Activated CD4-positive, CD25-positive, alpha-beta regulatory T cell treated with anti-CD3 and anti-CD28 coated beads, Interleukin-2, amount 50 U/mL, for 16 hours (primary cell): ENCODE measurements at regions not wholly inside any gene's neighbourhood (a gene's known extent, or its start where the extent isn't known, plus 50 kb on each side); places are given as distances from the start of the nearest gene placed in this dataset.

ENCODE experiments used
- DNase-seq: peaks from one replicate; pipeline ENCODE4 v3.0.0-alpha.2; 2020; ENCODE audit warnings: low read depth, low spot score

DNA sequence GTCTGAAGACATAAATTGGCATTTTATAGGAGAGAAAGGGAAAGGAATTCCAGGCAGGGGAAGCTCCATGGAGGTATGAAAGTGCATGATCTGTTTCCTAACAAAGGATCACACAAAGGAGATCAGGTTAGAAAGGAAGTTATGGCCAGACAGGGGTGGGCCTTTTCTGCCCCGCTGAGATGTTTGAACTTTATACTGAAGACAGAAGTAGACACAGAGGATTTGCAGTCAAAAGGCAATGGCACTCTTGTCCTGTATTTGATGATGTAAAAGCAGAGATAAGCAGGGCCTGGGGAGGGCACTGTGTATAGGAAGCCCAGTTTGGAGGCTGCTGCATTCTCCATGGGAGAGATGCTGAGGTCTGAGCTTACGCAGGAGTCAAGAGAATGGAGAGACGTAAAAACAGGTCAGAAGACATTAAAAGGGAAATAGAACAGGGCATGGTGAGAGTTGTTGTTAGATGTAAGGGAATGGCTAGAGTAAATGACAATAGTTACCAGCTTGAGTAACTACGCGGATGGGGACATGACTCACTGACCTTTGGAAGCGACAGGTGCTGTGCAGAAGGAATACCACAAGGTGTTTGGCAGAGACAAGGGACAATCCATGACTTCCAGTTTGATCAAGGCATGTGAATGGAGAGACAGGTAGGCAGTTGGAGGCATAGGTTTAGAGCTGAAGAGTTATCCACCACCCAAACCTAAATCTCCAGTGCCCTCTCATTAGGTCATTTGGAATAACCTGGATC lies 190.6 kb upstream of the SASH1 start:
- no peak for DNase-seq

DNA sequence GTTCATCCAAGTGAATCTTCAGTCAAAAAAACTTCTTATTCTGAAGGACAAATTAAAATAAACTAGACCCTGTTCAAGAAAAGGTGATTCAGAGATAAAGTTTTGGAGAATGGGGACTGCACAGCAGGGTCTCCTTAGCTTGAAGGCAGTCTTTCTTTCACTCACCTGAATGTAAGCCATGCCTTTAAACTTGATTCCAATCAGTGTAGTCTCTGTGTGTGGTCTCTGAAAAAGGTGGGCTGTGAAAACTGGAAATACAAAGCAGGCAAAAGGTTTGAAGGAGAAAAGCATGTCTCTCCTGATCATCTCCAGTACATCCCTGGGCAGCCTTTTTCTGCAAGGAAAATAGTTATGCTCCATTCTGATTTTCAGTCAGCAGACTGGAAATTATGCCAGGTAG lies 188.0 kb upstream of the SASH1 start:
- no peak for DNase-seq

DNA sequence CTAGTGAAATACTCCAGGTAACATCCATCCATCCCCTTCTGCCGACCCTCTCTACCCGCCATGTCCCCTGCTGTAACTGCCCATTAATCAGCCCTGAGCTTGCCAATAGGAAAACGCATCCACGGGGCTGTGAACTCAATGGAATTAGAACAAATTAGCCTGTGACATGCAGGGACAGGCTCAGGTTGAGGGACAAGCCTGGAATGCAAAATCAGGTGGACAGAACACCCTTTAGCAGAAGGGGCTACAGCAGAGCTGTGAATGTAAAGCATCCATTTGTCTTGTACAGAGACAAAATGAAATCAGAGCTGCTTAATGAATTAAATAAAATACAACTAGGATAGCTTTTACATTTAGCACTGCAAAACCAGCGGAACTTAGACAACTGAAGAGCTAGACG lies 187.3 kb upstream of the SASH1 start:
- DNase-seq = no peak

DNA sequence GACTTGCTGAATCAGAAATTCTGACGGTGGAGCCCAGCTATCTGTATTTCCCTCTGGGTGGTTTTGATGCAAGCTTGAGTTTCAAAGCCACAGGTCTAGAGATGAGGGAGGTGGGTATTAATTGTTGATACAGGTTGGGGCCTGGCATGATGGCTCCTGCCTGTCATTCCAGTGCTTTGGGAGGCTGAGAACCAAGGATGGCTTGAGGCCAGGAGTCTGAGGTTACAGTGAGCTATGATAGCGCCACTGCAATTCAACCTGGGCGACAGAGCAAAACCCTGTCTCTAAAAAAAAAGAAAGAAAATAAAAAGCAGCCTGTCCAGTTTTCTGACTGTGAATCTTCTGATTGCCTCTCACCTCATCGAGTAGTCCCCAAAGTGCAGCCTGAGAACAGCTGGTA lies 184.8 kb upstream of the SASH1 start:
- DNase-seq = no peak

DNA sequence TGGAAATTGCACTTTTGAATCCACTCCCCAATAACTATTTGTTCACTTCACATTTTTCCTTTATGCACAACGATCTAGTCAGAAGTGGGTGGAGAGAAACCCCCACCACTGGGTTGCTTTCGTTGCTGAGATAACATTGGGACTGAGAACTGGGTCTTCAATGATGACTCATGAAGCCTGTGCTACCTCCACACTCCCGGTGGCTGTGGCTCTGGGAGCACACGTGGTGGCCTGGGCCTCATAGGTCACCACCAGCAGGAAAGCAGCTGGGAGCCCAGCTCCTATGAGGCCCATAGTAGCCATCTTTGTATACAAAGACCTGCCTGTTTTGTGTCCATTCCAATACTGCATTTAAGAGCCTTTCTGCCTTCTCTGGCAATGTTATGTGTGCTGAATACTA lies 178.0 kb upstream of the SASH1 start:
- no peak for DNase-seq

DNA sequence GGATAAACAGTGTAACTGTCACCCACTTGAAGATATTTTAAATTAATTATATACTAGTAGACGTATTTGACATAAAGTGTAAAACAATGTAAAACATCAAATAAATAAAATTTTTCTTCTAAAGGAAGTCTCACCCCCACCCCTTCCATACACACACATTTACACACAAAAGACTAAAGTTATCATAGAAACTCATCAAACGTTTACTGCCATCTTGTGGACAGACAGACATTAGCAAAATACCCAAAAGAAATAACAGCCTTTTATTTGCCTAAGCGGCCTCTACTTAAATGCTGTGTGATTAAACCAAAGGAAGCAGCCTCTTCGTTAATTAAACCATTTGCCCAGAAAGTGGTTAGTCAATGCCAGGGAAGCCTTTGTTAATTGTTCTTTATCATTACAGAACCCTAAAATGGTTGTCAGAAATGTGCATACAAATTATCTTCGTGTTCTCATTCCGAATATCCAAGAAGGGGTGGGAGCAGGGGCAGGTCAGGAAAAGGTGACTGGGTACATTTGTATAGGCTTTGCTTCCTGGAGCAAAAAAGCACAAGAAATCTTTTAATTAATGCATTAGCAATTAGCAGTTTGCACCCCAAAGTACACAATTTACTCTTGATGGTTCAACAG lies 176.2 kb upstream of the SASH1 start:
- DNase-seq = no peak

DNA sequence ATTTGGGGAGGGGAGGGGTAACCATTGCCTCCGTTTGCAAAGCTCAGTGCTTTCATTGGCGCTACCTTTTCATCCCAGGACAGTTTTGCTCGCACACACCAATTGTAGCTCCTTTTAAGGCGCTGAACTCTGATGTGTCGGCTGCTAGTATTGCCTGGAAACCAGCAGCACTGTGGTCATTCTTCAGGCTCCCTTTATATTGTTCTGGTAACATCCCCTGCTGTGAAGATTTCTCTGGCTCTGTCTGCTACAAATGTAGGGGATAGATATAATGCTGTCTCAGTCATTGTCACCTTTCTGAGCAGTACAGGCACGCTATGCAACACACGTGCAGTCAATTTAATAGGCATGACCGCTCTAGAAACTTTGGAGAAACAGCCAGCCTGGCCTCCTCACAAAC lies 172.9 kb upstream of the SASH1 start:
- DNase-seq = no peak

DNA sequence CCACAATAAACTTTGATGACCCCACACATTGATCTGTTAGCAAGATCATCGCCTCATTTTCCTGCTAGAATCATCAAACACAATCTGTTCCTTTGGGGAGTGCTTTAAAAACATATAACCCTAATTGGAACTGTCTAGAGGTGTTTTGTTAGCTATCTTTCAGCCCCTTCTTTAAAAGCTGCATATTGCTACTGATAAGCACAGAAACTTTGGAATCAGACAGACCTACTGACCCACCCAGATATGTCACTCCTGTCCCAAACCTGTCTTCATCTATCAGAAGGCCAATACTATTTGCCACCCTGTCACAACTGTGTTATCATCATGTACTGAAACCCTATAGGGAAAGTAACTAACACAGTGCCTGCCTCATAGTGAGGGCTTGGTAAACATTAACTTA lies 172.4 kb upstream of the SASH1 start:
- DNase-seq = no peak

DNA sequence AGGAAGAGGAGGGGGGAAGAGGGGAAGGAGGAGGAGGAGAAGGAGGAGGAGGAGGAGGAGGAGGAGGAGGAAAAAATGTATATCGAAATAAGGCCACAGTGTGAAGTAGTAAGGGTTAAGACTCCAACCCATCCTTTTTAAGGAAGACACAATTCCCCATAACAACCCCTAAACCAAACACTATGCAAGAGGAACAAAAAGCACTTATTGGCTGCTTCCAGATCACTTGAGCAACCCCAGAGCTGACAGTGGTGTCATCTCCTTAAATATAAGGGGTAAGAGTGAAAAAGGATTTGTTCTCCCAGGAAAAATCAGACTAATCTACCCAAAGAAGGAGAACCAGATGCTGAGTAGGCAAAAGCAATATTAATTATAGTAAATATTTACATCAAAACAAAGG lies 169.1 kb upstream of the SASH1 start:
- DNase-seq = no peak

DNA sequence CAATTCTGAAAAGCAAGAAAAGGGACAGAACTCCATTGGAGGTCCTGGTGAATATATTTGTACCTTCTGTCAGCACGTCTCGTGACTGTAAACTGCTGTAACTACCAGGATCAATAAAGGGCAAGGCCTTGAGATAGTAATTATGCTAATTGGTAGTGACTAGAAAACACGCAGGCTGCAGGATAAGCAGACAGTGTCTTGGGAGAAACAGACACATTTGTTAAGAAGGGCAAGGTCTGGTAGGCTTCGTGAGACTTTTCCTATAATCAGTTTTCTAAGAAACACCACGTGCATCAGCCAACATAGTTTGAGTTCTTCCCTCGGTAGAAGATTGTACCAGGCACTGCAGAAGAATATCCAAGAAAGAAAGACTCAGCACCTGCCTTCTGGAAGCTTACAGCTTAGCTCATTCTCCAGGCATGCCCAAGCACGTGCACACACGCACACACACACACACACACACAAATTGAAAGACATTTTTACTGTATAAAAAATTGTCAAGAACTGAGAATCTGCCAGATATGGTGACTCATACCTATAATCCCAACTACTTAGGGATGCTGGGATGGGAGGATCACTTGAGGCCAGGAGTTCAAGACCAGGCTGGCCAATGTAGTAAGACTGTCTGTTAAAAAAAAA lies 167.0 kb upstream of the SASH1 start:
- no peak for DNase-seq

DNA sequence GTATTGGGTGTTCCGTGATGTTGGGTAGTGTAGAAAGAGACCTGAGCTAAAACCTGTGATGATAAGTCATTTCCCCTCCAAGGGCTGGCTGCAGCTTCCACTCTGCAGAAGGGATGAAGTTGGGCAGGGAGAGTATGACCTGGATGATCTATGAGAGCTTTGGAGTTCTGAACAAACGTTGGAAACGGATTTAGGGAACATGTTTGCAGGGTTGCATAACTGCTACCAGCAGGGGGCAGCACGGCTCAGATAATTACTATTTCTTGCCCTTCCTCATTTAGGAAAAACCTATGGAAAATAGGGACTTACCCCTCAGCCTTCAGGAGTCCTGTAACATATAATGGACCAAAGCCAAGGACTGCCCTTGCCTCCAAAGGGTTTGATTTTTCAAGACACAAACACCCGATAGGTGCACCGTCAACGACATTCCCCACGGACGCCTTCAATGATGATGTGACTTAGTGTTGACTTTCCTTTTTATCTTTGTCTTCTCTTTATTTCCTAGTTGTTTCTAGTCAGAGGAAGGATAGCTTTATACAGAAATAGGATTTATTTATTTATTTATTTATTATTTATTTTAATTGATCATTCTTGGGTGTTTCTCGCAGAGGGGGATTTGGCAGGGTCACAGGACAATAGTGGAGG lies 164.9 kb upstream of the SASH1 start:
- DNase-seq = no peak

DNA sequence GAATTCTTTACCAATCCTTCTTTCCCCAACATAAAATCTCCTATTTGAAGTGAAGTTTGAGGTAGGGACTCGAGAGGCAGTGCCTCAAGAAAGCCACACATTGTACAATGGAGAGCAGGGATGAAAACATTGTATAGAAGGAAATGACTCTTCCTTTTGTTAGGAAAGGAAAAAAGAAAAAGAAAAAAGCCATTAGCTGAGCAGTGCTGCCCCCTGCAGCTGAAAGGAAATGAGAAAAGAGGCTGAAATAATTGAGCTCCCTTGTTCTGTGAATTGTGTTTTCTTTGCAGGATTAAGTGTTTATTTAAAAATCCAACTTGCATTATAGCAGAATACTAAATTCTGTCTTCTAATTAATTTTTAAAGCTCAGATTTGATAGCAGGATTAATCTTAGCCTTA lies 162.9 kb upstream of the SASH1 start:
- no peak for DNase-seq

DNA sequence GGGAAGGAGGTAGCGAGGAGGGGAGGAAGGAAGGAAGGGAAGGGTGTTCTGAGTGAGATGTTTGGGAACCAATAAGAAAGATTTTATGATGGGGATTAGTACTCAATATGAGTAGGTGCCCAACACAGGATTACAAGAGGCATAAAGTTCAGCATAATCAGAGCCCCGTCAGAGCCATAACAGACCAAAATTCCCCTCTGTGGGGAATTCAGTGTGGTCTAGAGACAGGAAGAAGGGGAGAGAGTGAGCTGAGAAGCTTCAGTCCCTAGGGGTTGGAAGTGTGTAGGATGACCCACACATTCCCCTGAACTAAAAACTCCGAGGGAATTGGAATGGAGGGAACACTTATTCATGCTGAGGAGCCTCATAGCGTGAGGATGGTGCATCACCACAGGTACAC lies 160.3 kb upstream of the SASH1 start:
- DNase-seq = no peak

DNA sequence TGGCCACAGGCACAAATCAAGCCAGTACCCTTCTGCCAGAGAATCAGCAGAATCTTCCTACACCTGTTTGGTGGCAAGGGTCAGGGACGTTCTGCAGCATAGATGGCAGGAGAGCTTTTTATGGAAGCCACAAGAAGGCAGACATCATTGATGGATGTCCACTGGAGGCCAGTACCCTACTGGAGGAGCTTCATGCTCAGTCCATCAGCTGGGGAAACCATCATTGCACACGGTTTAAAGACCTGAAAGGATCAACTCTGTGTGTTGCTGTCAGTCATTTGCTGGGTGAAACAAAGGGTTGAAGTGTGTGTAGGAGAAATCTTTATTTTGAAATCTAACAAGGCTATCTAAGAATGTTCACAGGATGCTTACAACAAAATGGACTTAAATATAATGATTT lies 158.9 kb upstream of the SASH1 start:
- no peak for DNase-seq

DNA sequence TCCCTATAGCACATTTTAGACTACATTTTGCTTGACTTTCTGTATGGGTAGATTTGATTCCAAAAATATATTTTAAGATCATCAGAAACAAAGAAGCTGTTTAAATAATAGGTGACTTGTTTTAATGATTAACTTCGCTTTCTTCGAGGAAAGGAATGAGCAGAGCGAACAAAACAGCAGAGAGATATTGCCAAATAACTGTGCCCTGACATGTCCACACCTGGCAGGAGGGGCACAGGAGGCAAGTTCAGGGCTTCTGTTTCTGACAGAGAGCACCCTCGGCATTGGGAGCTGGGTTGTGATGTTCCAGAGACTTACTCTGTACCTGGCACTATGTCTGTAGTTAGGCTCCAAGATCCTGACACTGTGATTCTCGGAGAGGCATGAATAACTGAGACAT lies 155.7 kb upstream of the SASH1 start:
- no peak for DNase-seq

DNA sequence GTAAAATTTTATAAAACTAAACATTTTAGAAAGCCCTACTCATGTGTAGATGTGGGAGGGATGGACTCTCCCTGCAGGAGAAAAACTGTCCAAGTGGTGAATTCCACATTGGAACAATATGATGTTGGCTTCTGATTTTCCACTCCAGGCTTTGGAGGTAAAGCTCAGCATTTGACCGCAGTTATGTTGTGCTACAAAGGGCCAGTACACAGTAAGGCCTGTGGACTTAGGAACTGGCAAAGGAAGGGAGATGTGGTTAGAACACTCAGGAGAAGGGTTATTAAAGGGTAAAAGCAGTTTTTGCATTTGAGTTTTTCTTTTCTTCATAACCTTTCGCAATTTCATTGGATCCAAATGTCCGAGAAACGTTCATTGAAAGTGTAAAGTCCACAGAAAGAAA lies 150.3 kb upstream of the SASH1 start:
- no peak for DNase-seq

DNA sequence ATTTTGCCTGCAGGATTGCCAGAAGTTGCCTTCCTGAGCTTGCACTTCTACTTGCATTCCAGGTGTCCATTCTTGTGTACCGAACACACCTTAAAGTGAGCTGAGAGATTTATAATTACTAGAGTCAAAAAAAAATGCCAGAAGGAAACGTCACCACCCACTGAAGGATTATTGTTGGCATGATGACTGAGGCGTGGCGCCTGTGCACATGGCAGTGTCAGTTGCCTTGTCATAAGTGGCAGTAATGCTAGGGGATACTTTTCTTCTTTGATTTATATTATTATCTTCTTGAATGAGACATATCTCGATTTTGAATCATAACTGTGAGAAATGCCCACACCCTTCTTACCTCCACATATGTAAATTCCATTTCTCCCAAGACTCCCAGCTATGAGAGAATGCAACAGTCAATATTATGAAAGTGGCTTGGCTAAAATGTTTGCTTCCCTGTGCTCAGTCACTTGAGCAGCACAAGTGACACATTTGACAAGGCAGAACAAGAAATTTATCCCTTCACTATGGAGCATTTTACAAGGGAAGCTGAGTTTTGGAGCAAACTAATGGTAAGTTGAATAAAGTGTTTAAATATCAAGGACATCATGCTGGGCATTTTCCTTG lies 149.5 kb upstream of the SASH1 start:
- no peak for DNase-seq

DNA sequence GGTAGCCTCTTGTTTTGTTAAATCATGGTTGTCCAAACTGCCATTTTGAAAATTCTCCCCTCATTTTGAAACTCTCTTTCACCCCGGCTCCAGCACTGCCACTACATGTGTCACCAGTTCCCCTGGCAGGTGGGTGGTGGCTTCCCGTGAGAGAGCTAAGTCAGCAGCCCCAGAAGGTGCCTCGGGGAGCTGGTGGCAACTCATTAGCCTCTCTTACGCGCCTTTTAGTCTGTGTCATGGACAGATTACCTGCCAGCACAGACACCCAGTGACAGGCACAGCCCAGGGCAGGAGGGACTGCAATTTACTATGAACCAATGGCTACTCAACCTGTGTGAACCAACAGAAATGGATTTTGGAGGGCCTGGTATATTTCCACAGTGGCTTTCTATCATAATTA lies 147.1 kb upstream of the SASH1 start:
- no peak for DNase-seq

DNA sequence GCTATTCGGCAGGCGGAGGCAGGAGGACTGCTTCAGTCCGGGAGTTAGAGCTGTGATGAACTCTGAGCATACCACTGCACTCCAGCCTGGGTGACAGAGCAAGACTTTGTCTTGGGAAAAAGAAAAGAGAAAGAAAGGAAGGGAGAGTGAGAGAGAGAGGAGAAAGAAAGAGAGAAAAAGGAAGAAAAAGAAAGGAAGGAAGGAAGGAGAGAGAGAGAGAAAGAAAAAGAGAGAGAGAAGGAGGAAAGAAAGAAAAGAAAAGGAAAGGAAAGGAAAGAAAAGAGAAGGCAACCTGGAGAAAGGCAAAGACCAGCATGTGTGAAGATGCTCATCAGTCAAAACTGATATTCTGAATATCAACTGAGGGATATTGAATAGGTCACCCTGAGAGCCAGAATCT lies 143.1 kb upstream of the SASH1 start:
- no peak for DNase-seq

DNA sequence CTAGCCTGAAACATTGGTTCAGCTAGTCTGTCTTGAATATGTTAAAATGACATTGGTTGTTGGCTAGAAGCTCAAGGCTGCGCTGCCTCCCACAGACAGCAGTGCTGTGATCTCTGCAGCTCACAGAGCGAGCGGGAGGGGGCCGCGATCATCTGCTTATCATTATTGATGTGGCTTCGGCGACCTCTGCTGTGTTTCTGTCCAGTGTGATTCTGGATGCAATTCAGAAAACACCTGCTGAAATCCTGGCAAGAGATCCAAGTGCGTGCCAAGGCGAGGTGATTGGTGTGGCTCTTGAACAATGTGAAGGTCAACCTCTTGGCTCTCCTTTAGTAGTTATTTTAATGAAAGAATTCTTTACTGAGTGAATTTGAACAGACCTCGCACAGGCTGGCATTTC lies 142.3 kb upstream of the SASH1 start:
- no peak for DNase-seq

DNA sequence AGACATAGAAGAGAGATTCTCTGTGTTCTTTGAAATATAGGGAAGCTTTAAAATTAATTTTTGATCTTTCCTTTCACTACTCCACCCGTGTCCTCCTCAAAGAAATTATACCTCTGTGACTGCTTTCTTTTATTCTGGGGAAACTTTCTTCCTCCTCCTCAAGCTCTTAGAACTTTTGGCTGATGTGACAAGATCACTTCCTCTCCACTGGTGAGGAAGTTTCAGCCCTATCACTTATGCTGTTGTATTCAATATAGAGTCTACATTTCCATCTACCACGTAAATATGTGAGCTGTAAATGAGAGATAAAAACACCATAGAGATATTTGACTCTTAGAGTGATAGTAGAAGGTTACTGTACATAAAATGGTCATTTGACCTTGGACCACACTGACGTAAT lies 141.9 kb upstream of the SASH1 start:
- no peak for DNase-seq

DNA sequence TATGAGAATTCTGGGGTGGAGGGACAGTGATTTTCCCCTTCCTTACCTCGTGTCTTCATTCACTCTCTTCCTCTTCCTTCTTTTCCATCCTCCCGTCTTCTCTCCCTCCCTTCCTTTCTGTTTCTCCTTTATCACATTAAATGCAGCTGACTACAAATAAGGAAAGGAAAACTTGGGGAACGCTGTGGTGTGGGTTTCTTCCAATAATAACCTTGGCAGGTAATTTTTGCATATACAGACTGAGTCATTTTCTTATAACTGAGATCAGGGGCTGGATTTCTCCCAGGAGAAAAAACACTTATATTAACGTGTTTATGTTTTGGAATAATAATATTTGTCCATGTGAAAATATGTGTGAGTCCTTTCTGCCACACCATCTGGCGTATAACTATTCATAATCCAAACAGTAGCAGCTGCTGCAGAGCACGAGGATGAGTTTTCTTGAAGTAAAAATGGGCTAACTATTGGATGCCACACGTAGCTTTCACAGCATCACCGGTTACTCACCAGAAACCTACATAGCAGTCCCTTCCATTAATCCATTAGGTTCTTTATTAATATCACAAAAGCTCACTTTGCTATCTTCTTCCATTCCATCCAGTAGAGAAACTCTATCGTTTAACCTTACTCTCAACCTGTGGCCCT lies 139.2 kb upstream of the SASH1 start:
- DNase-seq = no peak
